ENCODE measurements at regions not wholly inside any gene's neighbourhood (a gene's known extent, or its start where the extent isn't known, plus 50 kb on each side); places are given as distances from the start of the nearest gene placed in this dataset.

DNA sequence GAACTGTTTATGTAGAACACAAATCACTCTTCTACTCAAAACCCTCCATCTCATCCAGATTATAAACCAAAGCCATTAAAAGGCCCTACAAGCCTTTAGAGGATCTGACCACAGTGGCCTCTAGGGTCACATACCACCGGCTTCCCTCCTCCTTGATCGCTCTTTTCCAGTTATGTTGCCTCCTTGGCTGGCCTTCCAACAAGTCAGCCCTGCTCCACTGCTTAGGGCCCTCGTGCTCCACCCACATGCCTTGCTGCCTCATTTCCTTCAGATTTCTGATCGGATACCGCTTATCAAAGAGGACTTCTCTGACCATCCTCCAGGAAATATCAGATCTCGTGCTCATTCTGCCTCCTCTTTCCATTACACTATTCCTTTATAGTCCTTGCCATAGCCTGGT lies 139.4 kb upstream of the RAI14 start:
- TF ChIP-seq, protein P1, sequence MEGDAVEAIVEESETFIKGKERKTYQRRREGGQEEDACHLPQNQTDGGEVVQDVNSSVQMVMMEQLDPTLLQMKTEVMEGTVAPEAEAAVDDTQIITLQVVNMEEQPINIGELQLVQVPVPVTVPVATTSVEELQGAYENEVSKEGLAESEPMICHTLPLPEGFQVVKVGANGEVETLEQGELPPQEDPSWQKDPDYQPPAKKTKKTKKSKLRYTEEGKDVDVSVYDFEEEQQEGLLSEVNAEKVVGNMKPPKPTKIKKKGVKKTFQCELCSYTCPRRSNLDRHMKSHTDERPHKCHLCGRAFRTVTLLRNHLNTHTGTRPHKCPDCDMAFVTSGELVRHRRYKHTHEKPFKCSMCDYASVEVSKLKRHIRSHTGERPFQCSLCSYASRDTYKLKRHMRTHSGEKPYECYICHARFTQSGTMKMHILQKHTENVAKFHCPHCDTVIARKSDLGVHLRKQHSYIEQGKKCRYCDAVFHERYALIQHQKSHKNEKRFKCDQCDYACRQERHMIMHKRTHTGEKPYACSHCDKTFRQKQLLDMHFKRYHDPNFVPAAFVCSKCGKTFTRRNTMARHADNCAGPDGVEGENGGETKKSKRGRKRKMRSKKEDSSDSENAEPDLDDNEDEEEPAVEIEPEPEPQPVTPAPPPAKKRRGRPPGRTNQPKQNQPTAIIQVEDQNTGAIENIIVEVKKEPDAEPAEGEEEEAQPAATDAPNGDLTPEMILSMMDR (IDR thresholded peaks at IDR 0.05; ENCODE audit: extremely low read depth in 1 of 2, insufficient read depth in 1 of 2, low read depth in 1 of 2, low read length in 2 of 2), result no peak
- TF ChIP-seq EZH2 (IDR thresholded peaks at IDR 0.05; ENCODE audit: borderline replicate concordance, low read depth, low read length, severe bottlenecking), result no peak
- TF ChIP-seq POLR2AphosphoS5 (IDR thresholded peaks at IDR 0.05; ENCODE audit: insufficient read depth, low read depth, low read length), result no peak
- peak; percentile 36 for TF ChIP-seq MYC (IDR thresholded peaks at IDR 0.05; ENCODE audit: low read depth, low read length)
- peak; percentile 89 for TF ChIP-seq GATA2 (IDR thresholded peaks at IDR 0.05; ENCODE audit: insufficient read depth, insufficient read length, low read depth, low read length)
- TF ChIP-seq POLR2A (IDR thresholded peaks at IDR 0.05; ENCODE audit: low read depth, low read length), result no peak
- TF ChIP-seq JUN (IDR thresholded peaks at IDR 0.05; ENCODE audit: borderline replicate concordance, insufficient read depth, insufficient read length, low read depth), result no peak
- TF ChIP-seq, protein P2, sequence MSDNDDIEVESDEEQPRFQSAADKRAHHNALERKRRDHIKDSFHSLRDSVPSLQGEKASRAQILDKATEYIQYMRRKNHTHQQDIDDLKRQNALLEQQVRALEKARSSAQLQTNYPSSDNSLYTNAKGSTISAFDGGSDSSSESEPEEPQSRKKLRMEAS (IDR thresholded peaks at IDR 0.05; ENCODE audit: insufficient read depth, insufficient read length), result no peak
- TF ChIP-seq FOS (IDR thresholded peaks at IDR 0.05; ENCODE audit: borderline replicate concordance, insufficient read depth, low read length), result no peak
